ENCODE measurements at regions not wholly inside any gene's neighbourhood (a gene's known extent, or its start where the extent isn't known, plus 50 kb on each side); places are given as distances from the start of the nearest gene placed in this dataset.
"Not testable (repeated sequence)": the region's sequence is repeated elsewhere in the genome, so short reads cannot be mapped to it uniquely, and the experiment has no call there.

DNA sequence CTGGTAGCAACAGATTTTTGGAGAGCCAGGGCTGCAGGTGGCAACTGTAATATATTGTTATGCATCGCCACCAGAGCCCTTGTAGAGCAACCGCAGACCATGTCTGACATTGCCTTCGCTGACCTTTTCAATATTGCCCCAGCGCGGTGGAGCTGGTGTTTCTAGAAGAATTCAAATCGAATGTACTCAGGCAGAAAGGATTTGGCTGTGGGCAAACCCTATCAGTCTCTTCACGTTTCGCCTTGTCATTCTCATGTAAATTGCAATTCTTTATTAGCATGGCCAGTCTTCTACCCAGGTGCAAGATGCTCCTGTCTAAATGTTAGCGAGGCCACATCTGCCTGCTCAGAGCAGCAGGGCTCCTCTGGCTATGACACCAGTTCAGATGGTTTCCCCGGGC, 490.2 kb upstream of the AUTS2 start:
- H3K4me3 ChIP-seq (ENCODE audit: low read depth, low read length), result no peak overlapping the region
- DNase-seq (ENCODE audit: low read depth), result no peak
- TF ChIP-seq, protein P1, sequence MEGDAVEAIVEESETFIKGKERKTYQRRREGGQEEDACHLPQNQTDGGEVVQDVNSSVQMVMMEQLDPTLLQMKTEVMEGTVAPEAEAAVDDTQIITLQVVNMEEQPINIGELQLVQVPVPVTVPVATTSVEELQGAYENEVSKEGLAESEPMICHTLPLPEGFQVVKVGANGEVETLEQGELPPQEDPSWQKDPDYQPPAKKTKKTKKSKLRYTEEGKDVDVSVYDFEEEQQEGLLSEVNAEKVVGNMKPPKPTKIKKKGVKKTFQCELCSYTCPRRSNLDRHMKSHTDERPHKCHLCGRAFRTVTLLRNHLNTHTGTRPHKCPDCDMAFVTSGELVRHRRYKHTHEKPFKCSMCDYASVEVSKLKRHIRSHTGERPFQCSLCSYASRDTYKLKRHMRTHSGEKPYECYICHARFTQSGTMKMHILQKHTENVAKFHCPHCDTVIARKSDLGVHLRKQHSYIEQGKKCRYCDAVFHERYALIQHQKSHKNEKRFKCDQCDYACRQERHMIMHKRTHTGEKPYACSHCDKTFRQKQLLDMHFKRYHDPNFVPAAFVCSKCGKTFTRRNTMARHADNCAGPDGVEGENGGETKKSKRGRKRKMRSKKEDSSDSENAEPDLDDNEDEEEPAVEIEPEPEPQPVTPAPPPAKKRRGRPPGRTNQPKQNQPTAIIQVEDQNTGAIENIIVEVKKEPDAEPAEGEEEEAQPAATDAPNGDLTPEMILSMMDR (IDR thresholded peaks at IDR 0.05; ENCODE audit: insufficient read depth, low read depth, low read length, missing control alignments), result no peak

DNA sequence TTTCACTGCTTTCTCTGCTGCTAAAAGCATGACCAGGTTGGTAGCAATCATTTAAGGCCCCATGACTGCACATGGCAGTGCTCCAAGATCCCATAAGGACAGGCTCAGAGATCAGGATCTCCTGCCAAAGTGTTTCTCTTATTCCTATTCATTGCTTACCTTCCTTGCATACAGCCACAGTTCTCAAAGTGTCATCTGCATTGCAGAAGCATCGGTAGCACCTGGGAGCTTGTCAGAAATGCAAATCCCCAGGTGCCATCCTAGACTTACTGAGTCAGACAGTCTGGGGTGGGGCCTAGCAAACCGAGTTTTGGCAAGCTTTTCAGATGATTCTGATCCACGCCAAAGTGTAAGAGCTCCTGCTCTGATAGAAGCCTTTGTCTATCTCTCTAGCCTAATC, 489.0 kb upstream of the AUTS2 start:
- TF ChIP-seq, protein P1 (IDR thresholded peaks at IDR 0.05; ENCODE audit: insufficient read depth, low read depth, low read length, missing control alignments), result no peak
- H3K4me3 ChIP-seq (ENCODE audit: low read depth, low read length), result no peak overlapping the region
- no peak for DNase-seq (ENCODE audit: low read depth)

- TF ChIP-seq, protein P1 (IDR thresholded peaks at IDR 0.05; ENCODE audit: insufficient read depth, low read depth, low read length, missing control alignments), result no peak
- H3K4me3 ChIP-seq (ENCODE audit: low read depth, low read length), result no peak overlapping the region
- DNase-seq (ENCODE audit: low read depth), result no peak
Observed at GRCh38 chr7:69109879-69110278, 488.4 kb upstream of the AUTS2 start.

GRCh38 chr7:69110450-69111050, 487.7 kb upstream of the AUTS2 start:
- TF ChIP-seq, protein P1 (IDR thresholded peaks at IDR 0.05; ENCODE audit: insufficient read depth, low read depth, low read length, missing control alignments), result no peak
- H3K4me3 ChIP-seq (ENCODE audit: low read depth, low read length), result no peak overlapping the region
- peak; percentile 30 for DNase-seq (ENCODE audit: low read depth)

- TF ChIP-seq, protein P1 (IDR thresholded peaks at IDR 0.05; ENCODE audit: insufficient read depth, low read depth, low read length, missing control alignments), result no peak
- H3K4me3 ChIP-seq (ENCODE audit: low read depth, low read length), result no peak overlapping the region
- DNase-seq (ENCODE audit: low read depth), result no peak
Observed at GRCh38 chr7:69114374-69114773, 483.9 kb upstream of the AUTS2 start.

DNA sequence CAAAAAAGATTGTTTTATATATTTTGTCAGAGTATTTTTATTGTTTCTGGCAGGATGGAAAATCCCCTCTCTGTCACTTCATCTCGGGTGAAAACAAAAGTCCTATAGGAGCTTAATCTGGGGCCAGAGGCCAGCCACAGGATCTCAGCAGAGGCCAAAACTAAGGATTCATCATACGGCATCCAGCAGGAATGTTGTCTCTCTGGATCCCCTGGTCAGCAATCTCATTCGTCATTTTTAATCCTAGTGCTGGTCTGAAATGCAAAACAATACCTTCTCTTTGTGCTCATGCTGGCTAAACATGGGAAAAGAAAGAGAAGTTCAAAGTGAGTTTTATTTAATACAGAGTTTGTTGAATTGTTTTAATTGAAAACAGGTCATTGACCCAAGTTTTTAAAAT, 482.5 kb upstream of the AUTS2 start:
- no peak overlapping the region for H3K4me3 ChIP-seq (ENCODE audit: low read depth, low read length)
- TF ChIP-seq, protein P1 (IDR thresholded peaks at IDR 0.05; ENCODE audit: insufficient read depth, low read depth, low read length, missing control alignments), result no peak
- DNase-seq (ENCODE audit: low read depth), result no peak

DNA sequence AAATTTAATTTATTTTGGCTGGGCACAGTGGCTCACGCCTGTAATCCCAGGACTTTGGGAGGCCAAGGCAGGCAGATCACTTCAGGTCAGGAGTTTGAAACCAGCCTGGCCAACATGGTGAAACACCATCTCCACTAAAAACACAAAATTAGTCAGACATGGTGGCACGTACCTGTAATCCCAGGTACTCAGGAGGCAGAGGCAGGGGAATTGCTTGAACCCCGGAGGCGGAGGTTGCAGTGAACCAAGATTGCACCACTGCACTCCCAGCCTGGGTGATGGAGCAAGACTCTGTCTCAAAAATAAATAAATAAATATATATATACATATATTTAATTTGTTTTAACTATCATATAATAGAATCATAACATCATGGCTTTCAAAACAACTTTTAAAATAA, 482.1 kb upstream of the AUTS2 start:
- DNase-seq (ENCODE audit: low read depth); H3K4me3 ChIP-seq (ENCODE audit: low read depth, low read length): not testable (repeated sequence)

Measured in GM12865 (cell line).